ENCODE measurements at regions not wholly inside any gene's neighbourhood (a gene's known extent, or its start where the extent isn't known, plus 50 kb on each side); places are given as distances from the start of the nearest gene placed in this dataset.

DNA sequence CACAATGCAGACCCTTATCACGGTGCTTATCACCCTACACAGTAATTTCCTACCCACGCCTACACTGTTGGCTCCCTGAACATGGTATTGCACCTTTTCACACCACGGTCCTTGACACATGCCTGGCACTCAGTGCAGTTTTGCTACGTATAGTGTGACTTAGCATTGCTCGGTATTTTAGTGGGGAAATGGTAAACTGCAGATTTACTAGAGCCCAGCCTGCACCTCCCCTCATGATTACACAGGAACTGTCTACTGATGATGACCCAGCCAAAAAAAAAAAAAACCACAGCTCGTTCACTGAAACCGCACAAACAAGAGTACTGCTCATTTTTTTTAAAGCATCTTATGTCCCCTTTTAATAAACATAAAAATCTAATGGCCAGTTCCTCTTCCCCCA is 124.2 kb upstream of the ZNF746 start:
- no peaks in the 10 kb centered on the region for H3K9me3 Mint-ChIP-seq
- ChIA-PET CTCF (interaction anchor here (1.2 kb wide), 1 partner anchor 41 kb away, joined by 4 read pairs; no protein-coding TSS in a partner anchor), POLR2A (no interaction called here)
- H3K27me3 Mint-ChIP-seq (ENCODE audit: low read depth) = peaks cover 3% of the 10 kb centered on the region; the same call in 1 of the 2 replicates
- H3K4me3 Mint-ChIP-seq = no peak overlapping the region
- no peak for ATAC-seq
- H3K27ac Mint-ChIP-seq = no peak overlapping the region
- no peak for DNase-seq (ENCODE audit: low spot score)
- TF ChIP-seq HMGA2 (CRISPR knock-in tag; IDR thresholded peaks at IDR 0.05) = no peak
- no peak for TF ChIP-seq GABPB1 (CRISPR knock-in tag; IDR thresholded peaks at IDR 0.05)
- TF ChIP-seq, protein P1, sequence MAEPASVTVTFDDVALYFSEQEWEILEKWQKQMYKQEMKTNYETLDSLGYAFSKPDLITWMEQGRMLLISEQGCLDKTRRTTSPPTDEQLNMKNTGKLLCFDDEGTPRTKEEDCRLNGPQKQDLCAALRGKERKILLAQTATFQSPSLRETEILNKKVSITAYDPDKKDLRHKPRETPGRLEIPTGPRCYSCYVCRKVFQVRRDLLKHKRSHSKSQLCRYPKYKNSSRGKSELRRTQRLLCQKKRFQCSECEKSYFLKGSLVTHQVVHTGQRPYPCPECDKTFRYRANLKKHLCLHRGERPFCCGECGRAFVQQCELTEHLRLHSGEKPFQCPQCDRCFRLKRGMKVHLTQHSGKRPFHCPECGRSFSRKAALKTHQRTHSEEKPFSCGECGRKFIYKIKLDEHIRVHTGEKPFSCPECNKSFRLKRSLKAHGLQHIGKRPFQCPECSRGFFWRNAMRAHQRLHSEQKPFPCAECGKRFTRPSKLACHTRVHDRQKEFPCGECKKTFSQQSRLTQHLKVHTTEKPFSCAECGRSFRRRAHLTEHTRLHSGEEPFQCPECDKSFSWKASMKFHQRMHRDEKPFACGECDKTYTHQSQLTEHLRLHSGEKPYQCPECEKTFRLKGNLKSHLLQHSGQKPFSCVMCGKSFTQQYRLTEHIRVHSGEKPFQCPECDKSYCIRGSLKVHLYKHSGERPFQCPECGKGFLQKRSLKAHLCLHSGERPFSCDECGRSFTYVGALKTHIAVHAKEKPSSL (CRISPR knock-in tag; conservative IDR thresholded peaks at IDR 0.05) = no peak
- TF ChIP-seq OVOL2 (CRISPR knock-in tag; IDR thresholded peaks at IDR 0.05; ENCODE audit: borderline replicate concordance) = no peak
- TF ChIP-seq RELA (CRISPR knock-in tag; IDR thresholded peaks at IDR 0.05; ENCODE audit: borderline replicate concordance) = no peak
- no peak for TF ChIP-seq SMAD4 (CRISPR knock-in tag; IDR thresholded peaks at IDR 0.05)
- no peak for TF ChIP-seq SP1 (CRISPR knock-in tag; conservative IDR thresholded peaks at IDR 0.05)
- TF ChIP-seq, protein P2, sequence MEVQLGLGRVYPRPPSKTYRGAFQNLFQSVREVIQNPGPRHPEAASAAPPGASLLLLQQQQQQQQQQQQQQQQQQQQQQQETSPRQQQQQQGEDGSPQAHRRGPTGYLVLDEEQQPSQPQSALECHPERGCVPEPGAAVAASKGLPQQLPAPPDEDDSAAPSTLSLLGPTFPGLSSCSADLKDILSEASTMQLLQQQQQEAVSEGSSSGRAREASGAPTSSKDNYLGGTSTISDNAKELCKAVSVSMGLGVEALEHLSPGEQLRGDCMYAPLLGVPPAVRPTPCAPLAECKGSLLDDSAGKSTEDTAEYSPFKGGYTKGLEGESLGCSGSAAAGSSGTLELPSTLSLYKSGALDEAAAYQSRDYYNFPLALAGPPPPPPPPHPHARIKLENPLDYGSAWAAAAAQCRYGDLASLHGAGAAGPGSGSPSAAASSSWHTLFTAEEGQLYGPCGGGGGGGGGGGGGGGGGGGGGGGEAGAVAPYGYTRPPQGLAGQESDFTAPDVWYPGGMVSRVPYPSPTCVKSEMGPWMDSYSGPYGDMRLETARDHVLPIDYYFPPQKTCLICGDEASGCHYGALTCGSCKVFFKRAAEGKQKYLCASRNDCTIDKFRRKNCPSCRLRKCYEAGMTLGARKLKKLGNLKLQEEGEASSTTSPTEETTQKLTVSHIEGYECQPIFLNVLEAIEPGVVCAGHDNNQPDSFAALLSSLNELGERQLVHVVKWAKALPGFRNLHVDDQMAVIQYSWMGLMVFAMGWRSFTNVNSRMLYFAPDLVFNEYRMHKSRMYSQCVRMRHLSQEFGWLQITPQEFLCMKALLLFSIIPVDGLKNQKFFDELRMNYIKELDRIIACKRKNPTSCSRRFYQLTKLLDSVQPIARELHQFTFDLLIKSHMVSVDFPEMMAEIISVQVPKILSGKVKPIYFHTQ (CRISPR knock-in tag; IDR thresholded peaks at IDR 0.05) = no peak
- TF ChIP-seq CREM (CRISPR knock-in tag; IDR thresholded peaks at IDR 0.05) = no peak
- no peak for TF ChIP-seq ZNF219 (CRISPR knock-in tag; IDR thresholded peaks at IDR 0.05; ENCODE audit: borderline replicate concordance)
- TF ChIP-seq, protein P3, sequence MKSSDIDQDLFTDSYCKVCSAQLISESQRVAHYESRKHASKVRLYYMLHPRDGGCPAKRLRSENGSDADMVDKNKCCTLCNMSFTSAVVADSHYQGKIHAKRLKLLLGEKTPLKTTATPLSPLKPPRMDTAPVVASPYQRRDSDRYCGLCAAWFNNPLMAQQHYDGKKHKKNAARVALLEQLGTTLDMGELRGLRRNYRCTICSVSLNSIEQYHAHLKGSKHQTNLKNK (CRISPR knock-in tag; IDR thresholded peaks at IDR 0.05) = no peak
- no peak for TF ChIP-seq TEAD4 (CRISPR knock-in tag; IDR thresholded peaks at IDR 0.05)
- TF ChIP-seq, protein P4, sequence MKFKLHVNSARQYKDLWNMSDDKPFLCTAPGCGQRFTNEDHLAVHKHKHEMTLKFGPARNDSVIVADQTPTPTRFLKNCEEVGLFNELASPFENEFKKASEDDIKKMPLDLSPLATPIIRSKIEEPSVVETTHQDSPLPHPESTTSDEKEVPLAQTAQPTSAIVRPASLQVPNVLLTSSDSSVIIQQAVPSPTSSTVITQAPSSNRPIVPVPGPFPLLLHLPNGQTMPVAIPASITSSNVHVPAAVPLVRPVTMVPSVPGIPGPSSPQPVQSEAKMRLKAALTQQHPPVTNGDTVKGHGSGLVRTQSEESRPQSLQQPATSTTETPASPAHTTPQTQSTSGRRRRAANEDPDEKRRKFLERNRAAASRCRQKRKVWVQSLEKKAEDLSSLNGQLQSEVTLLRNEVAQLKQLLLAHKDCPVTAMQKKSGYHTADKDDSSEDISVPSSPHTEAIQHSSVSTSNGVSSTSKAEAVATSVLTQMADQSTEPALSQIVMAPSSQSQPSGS (CRISPR knock-in tag; IDR thresholded peaks at IDR 0.05; ENCODE audit: borderline replicate concordance, low read depth) = no peak
- TF ChIP-seq, protein P5, sequence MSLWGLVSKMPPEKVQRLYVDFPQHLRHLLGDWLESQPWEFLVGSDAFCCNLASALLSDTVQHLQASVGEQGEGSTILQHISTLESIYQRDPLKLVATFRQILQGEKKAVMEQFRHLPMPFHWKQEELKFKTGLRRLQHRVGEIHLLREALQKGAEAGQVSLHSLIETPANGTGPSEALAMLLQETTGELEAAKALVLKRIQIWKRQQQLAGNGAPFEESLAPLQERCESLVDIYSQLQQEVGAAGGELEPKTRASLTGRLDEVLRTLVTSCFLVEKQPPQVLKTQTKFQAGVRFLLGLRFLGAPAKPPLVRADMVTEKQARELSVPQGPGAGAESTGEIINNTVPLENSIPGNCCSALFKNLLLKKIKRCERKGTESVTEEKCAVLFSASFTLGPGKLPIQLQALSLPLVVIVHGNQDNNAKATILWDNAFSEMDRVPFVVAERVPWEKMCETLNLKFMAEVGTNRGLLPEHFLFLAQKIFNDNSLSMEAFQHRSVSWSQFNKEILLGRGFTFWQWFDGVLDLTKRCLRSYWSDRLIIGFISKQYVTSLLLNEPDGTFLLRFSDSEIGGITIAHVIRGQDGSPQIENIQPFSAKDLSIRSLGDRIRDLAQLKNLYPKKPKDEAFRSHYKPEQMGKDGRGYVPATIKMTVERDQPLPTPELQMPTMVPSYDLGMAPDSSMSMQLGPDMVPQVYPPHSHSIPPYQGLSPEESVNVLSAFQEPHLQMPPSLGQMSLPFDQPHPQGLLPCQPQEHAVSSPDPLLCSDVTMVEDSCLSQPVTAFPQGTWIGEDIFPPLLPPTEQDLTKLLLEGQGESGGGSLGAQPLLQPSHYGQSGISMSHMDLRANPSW (CRISPR knock-in tag; conservative IDR thresholded peaks at IDR 0.05; ENCODE audit: low read depth) = no peak
- TF ChIP-seq, protein P6, sequence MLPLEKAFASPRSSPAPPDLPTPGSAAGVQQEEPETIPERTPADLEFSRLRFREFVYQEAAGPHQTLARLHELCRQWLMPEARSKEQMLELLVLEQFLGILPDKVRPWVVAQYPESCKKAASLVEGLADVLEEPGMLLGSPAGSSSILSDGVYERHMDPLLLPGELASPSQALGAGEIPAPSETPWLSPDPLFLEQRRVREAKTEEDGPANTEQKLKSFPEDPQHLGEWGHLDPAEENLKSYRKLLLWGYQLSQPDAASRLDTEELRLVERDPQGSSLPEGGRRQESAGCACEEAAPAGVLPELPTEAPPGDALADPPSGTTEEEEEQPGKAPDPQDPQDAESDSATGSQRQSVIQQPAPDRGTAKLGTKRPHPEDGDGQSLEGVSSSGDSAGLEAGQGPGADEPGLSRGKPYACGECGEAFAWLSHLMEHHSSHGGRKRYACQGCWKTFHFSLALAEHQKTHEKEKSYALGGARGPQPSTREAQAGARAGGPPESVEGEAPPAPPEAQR (CRISPR knock-in tag; IDR thresholded peaks at IDR 0.05) = no peak
- TF ChIP-seq, protein P7, sequence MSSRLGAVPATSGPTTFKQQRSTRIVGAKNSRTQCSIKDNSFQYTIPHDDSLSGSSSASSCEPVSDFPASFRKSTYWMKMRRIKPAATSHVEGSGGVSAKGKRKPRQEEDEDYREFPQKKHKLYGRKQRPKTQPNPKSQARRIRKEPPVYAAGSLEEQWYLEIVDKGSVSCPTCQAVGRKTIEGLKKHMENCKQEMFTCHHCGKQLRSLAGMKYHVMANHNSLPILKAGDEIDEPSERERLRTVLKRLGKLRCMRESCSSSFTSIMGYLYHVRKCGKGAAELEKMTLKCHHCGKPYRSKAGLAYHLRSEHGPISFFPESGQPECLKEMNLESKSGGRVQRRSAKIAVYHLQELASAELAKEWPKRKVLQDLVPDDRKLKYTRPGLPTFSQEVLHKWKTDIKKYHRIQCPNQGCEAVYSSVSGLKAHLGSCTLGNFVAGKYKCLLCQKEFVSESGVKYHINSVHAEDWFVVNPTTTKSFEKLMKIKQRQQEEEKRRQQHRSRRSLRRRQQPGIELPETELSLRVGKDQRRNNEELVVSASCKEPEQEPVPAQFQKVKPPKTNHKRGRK (CRISPR knock-in tag; IDR thresholded peaks at IDR 0.05; ENCODE audit: borderline replicate concordance) = no peak
- TF ChIP-seq, protein P8, sequence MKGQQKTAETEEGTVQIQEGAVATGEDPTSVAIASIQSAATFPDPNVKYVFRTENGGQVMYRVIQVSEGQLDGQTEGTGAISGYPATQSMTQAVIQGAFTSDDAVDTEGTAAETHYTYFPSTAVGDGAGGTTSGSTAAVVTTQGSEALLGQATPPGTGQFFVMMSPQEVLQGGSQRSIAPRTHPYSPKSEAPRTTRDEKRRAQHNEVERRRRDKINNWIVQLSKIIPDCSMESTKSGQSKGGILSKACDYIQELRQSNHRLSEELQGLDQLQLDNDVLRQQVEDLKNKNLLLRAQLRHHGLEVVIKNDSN (CRISPR knock-in tag; IDR thresholded peaks at IDR 0.05) = no peak
- TF ChIP-seq MXD4 (CRISPR knock-in tag; IDR thresholded peaks at IDR 0.05; ENCODE audit: borderline replicate concordance) = no peak
- peaks cover 42% of the 10 kb centered on the region for H3K36me3 Mint-ChIP-seq
- peaks cover 24% of the 10 kb centered on the region for H3K4me1 Mint-ChIP-seq
